ENCODE measurements at regions not wholly inside any gene's neighbourhood (a gene's known extent, or its start where the extent isn't known, plus 50 kb on each side); places are given as distances from the start of the nearest gene placed in this dataset.
"Not testable (repeated sequence)": the region's sequence is repeated elsewhere in the genome, so short reads cannot be mapped to it uniquely, and the experiment has no call there.

DNA sequence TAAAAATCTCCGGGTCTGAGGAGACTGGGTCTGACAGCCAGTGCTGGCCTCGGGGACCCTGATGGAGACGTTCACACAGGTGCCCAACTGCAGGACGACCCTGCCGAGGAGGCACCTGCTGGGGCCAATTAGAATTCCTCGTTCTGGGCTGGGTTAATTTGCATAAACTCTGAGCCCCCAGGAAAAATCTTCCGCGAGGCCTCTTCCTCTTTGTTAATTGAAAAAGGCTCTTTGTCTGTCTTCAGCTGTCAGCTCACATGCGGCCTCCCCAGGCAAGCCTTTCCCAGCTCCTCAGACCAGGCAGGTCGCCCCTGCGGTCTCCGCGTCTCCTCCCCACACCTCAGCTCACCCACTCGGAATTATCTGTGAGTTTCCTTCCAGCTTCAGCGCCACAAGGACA, 400.2 kb downstream of the SEC14L1 start:
- DNase-seq (ENCODE audit: low read depth), result no peak

DNA sequence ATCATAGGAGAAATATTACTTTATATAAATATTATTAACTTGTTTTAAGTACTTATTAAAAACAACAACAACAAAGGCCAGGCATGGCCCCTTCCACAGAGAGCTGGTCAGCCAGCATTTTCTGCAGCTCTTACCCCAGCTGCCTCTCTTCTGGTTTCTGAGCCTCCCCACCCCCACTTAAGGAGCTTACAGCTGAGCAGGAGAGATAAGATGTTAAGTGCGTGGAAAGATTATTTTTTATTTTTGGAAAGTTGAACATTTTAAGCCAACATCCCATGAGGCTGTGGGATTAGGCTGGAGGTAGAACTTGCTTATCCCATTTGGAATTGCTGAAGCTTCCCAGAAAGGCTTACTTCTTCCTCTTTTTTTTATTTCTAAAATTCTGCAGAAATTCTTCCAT, 401.2 kb downstream of the SEC14L1 start:
- DNase-seq (ENCODE audit: low read depth), result no peak

DNA sequence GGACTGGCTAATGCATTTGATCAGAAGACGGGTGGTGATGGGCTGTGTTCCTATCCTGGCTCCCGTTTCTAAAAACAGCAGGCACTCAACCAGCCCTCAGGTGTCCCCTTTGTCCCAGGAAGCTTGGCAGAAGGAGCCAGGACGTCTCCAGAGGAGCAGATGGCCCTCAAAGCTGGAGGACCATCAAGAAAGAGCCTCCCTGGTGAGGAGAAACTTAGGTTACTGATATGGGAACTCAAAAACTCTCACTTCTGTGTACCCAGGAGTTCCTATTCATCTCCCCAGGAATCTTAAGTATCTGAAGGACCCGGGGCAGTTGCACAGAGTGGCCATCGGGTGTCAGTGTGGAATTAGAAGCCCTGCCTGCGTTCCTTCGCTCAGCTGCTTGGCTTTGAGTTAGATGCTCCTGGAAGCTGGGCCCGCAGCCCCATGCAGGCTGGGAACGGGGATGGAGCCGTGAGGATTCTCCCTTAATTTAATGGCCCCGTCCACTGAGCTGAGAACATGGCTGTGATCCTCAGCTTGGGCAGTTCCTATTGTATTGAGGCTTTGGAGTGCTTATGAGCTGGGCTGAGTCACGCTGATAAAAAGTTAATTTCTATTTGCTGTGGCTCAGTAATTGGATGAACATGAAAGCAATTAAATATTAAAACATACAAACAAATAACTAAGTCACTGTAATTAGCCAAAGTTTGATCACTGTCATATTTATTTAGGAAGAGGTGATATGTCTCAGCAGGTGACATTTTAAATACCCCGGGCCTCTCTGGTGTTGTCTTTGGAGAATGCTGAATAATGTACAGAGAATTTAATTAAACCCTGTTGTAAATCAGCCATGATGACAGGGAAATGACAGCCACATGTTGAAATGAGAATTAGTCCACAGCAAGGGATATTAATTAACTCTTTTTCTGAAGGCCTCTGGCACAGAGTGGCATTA, 402.1 kb downstream of the SEC14L1 start:
- DNase-seq (ENCODE audit: low read depth), result peak; percentile 70

DNA sequence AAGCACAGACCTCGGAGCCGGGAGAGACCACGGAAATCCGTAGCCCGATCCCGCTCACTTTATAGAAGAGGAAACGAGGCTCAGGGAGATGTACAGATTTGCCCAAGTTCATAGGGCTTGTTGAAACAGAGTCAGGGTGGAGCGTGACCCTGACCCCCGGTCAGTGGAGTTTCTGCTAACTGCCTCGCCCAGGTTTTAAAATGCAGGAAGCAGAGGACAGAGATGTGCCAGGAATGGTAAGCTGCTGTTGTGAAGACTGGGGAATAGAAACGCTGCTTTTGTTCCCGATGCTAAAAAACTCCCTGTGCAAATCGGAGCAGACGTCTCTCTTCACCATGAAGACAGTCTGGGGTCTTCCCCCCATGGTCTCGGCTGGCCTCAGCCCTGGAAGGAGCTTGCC, 403.0 kb downstream of the SEC14L1 start:
- no peak for DNase-seq (ENCODE audit: low read depth)

DNA sequence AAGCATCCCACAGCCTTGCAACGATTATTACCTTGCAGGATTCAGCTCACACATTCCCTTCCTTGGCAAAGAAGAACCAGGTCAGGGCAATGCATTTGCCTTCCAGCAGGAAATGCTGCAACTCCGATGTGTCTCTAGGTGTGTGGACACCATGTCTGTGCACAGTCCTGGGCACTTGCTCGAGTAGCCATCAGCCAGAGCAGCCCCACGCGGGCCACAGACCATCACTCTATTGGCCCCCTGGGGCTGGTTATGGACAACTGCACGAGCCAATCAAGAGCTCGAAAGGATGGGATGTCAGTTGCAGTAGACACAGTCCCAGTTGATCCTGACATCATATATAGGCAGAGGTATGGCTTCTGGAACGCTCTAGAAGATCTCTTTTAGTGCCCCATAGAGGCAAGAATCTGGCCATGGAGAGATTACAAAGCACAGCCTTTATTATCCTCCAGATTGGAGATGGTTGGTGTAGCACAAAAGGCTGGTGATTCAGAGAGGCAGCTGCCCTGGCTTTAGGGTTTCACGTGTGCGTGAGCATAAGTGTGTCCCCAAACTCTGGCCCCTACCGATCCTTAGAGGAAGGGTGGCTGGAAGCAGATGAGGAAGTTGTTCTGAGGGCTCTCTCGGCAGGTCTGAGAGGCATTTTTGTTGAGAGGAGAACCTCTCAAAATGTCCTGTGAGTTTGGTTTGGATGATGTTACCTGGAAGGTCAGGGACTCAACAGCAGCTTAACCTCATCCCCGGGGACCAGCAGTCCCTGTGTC, 403.8 kb downstream of the SEC14L1 start:
- no peak for DNase-seq (ENCODE audit: low read depth)

DNA sequence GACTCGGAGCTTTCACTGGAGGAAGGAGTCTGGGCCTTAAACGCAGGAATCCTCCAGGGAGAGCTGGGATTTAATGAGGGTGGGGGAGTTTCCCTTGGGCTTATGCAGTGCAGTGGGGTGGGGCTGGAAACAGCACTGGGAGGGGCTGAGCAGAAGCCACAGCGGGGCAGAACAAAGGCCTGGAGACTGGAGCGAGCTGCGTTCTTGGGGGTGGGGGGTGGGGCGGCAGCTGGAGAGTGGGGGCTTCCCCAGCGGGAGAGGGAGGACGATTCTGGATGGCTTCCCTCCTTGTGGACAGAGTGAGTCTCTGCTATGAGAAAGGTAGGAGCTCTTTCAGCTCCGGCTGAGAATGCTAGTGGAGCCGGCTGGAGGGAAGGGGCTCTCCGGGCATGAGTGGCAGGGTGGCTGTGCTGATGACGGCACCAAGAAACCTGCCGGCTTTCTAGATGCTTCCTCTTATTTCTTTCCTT, 406.0 kb downstream of the SEC14L1 start:
- no peak for DNase-seq (ENCODE audit: low read depth)

DNA sequence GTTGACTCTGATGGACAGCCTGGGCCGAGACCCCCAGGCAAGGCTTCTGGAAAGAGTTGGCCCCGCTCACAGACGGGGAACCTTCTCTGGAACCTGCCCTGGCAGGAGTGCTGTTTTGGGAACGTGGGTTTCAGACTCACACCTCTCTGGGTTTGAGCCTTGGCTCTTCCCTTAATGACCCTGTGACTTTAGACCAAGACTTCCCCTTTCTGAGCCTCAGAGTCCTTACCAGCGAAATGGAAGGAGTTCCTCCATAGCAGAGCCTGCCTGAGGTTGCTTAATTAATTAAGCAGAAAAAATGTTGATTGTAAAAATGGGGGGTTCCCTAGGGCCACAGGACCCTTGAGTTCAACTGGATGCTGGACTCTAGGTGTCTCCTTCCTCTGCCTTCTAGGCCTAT, 408.2 kb downstream of the SEC14L1 start:
- no peak for DNase-seq (ENCODE audit: low read depth)

DNA sequence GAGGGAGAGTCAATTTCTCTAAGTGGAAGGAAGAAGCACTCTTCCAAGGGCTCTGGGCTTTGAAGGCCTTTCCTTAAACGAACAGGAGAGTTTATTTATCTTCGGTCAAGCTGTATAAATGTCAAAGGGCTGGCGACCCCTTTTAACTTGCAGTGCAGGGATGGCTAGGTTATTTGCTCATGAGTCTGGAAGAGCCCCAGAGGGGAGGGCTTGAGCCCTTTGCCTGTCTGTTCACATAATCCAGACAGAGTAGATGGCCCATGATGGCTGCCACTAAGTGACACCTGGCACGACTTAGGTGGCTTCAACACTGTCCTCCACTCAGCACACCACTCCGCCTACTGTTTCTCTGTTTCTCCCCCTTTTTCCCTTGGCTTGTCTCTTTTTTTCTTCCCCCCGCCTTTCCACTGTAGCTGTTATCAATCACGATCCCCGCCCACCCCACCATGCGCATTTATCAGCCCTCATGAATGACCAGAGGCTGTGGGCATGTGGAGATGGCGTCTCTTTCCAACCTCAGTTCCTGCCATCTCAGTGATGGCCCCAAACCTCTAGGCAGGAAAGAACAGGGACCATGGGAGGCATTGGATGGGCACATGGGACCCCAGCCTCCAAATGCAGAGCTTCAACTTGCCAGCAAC, 408.7 kb upstream of the TNRC6C start:
- no peak for DNase-seq (ENCODE audit: low read depth)

DNA sequence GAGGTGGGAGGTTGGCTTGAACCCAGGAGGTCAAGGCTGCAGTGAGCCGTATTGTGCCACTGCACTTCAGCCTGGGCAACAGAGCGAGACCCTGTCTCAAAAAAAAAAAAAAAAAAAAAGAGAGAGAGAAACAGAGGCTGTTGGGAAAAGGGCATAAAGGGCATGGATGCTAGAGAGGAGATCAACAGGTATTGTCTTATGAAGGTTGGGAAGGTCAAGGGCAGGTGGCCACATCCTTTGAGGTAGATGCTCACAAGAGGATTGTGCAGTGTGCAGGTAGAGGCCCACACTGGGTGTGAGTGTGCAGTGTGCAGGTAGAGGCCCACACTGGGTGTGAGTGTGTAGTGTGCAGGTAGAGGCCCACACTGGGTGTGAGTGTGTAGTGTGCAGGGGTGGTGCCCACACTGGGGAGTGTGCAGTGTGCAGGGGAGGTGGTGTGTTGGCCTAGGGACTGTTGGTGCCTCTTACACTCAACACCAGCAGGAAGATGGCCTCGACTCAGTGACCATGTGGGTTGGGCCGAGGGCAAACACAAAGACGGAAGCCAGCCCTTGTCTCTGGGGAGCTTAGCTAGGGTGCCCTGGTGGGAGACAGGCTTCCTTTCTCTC, 404.9 kb upstream of the TNRC6C start:
- no peak for DNase-seq (ENCODE audit: low read depth)

DNA sequence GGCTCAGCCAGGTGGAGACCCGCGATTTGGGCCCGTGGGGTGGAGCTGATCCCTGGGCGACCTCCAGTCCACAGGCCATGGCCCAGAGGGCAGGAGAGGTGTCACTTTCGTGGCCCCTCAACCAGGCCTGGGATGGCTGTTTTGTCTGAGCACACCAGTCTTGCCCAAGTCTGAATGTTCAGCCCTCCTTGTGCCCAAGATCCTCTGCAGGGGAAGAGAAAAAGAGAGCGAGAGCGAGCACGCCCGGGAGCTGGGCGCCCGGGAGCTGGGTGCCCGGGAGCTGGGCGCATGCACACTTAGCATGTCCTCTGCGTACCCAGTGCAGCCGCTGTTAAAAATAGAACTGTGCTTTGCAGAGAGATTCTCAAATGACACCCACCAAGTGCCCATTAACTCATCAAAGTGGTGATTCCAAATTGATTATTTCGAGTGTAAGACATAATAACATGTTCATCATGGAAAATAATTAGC, 403.3 kb upstream of the TNRC6C start:
- no peak for DNase-seq (ENCODE audit: low read depth)

DNA sequence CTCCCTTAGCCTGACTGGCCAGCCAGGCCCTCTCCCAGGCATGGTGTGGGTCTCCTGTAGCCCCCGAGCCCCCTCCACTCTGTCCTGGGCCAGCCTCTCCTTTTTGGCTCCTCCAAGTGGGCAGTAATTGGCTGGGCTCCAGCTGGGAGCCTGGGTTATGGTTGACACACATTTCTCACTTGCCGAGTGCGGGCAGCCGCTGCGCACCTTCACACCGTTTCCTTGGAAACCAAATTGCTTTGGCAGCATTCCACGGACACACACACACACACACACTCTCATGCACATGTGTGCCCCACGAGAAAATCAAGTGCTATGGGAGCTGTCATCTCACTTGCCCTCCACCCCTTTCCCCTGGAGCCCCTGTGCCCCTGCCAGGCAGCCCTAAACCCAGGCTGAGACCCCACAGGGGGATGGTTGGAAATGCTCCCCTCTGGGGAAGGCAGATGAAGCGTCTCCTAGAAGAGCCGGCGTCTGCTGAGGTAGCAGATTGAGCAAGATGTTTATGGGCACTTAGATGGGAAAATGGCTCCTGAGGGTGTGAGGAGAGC, 402.7 kb upstream of the TNRC6C start:
- peak; percentile 23 for DNase-seq (ENCODE audit: low read depth)

DNA sequence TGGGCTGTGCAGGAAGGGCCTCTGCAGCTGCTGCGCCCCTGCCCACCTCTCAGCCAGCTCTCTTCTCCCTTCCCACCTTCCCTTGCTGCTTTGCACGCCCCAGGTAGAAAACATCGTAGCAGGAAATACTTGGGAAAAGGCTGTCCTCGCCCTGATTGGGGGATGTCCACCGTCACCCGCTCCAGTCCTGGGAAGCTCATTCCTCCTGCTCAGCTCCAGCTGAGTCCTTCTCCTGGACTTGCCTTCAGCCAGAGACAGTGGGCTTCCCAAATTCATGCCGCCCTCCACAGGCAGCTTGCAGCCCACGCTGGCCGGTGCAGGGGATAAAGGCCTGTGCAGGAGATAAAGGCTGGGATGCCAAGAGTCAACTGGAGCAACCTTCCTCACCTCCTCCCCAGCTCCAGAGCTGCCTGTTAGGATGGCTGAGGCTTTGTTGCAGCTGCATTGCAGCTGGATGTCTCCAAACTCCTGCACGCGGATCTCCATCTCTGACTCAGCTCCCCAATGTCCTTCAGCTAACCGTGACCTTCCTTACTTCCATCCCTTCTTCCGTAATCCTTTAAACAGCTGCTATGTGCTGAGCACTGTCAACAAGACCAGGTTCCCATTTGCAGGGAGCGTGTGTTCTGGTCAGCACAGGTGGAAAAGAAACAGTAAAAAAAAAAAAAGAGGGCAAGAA, 402.0 kb upstream of the TNRC6C start:
- DNase-seq (ENCODE audit: low read depth), result no peak

DNA sequence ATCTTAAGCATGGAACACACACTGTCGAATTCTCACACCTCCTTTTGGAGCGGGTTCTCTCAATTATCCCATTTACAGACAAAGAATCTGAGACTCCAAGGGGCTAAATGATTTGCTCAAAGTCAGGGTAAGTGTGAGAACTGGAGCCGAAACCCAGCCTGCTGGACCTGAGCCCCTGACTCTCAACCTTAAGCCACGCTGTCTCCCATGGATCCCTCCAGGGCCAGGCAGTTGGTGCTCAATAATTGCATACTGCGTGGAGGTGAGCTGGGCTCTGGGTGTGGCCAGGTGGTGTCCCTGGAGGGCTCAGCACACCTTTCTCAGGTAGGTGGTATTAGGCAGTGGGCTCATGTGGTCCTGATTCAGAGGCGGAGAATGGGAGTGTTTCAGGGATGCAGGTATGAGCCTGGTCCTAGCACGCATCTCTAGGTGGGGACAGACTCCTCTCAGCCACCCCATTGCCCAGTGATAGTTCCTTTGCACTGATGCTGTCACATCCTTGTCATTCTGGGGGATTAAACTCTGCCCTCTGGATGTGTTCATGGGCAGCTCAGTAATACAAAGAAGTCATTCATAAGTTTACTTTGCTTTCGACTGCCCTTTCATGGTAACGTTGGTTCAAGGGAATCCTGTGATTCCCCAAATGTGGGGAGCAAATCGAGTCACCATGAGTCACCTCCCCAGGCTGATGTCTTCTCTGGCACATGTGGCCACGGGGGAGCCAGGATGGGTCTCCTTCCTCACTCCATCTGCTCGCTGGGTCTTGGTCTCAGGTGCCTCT, 399.5 kb upstream of the TNRC6C start:
- no peak for DNase-seq (ENCODE audit: low read depth)

DNA sequence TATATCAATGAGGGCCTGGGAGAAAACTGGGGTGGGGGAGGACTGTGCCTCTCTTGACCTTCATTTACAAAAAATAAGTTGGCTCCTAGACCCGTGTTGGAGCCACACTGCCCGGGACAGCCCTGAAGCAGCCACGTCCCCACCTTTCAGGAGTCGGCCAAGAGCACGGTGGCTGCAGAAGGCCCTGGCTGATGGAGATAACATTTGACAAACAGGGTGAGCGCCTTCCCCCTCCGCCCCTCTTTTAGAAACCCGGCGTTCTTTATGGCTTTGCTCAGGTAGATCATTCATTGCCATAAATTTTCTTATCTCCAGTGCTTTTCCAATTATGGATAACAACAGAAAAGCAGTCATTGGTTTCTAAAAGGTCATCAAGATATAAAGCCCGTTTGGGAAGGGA, 398.1 kb upstream of the TNRC6C start:
- no peak for DNase-seq (ENCODE audit: low read depth)

DNA sequence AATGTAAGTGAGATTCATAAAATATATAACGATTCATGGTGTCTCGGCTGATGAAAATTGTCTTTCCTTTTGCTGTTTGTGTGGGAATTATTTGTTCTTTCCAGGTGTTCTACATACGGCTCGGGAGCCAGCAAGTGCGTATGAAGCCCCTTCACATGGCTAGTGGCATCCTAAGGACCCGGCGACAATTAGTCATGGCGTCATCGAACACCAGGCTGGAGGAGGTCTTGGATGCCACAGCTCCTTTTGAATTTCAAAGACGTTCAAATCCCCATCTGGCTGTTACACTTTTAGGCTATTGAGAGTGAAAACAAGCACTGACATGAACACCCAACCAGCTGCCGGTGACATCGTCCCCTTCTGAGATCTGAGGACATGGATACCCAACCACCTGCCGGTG, 397.7 kb upstream of the TNRC6C start:
- DNase-seq (ENCODE audit: low read depth), result no peak

DNA sequence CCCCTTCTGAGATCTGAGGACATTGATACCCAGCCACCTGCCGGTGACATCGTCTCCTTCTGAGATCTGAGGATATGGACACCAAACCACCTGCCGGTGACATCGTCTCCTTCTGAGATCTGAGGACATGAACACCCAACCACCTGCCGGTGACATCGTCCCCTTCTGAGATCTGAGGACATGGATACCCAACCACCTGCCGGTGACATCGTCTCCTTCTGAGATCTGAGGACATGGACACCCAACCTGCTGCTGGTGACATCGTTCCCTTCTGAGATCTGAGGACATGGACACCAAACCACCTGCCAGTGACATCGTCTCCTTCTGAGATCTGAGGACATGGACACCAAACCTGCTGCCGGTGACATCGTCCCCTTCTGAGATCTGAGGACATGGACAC, 396.1 kb upstream of the TNRC6C start:
- not testable (repeated sequence) for DNase-seq (ENCODE audit: low read depth)

DNA sequence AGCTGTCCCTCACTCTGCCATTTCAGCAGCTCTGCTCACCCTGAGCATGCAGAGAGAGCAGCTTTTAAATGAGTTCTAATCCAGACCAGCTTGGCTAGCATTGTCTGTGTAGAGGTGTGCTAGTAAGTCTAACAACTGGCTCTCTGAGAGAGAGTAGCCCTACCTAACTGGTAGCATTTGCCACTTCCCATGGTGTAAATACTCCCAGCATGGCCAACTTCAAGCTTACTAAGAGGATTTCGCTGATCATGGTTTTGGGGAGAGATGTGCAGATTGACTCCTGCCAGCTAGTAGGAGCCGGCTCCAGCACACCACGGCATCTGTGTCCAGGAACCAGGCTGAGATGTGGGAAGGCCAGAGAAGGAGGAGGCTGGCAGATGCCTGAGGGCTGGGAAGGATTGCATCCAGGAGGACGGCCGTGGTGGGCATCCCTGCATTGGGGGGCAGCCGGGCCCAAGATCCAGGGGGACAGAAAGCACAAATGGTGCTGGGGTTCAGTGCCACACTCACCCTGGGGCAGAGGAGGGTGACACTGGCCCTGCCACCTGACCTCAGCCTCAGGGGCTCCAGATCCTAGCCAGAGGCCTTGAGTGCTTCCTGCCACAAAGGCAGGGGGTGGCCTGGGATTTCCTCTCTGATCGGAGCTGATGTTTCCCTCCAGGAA, 394.9 kb upstream of the TNRC6C start:
- DNase-seq (ENCODE audit: low read depth), result no peak

DNA sequence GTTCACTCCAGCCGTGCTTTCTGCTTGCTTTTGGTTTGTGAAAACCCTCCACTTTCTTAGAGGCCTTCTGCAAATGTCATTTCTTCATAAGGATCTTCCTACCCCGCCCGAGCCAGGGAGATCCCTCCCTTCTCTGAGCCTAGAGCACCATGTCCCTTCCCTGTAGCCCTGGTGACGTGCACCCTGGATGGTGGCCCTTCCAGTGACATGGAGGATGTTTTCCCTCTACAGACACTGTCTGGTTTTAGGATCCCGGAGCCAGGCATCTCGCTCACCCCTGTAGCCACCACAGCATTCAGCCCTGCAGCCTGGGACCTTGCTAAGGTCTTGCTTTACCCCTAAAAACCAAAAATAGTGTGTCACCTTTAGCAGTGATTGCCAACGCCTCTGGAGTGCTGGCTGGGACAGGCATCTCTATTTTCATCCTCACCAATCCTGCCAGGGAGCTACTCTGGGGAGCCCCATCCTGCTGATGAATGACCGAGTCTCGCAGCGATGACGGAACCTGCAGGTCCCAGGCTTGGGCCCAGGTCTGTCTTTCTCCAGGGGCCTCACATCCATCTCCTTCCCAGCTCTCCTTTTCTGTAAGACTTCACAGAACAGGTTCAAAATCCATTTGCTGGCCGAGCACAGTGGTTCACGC, 394.1 kb upstream of the TNRC6C start:
- DNase-seq (ENCODE audit: low read depth), result no peak

DNA sequence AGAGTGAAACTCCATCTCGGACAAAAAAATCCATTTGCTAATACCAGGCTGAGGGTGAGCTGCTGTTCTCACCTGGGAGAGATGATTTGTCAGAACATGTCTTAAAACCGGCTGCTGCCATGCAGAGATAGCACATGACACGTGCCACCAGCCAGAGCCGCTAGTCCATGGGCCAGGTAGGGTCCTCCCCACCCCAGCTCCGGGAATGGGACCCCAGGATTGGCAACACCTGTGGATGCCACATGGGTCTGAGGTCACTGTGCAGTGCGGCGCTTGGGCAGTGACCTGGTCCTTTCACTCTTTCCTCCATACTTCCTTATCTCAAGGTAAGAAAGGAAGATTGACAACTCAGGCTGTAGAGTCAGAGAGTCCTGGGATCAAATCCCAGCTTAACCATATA, 393.3 kb upstream of the TNRC6C start:
- DNase-seq (ENCODE audit: low read depth), result no peak

Measured in LHCN-M2 (cell line).